Spleen (tissue), 7 donors: ENCODE measurements at regions not wholly inside any gene's neighbourhood (a gene's known extent, or its start where the extent isn't known, plus 50 kb on each side); places are given as distances from the start of the nearest gene placed in this dataset.

Experiments used
- POLR2AphosphoS5 ChIP-seq, 3 donors: sonication (generic); formaldehyde crosslinking; IDR thresholded peaks; one replicate each; pipeline ENCODE4 v1.5.1; 2017; ENCODE audit warnings: antibody characterized with exemption in 3 of 3
- TF ChIP-seq, protein P1 (sequence below), 11 experiments: fragments of 200-600 bp in 7 of 11; fragments of 450-650 bp in 4 of 11; sonication (generic) in 4 of 11; IDR thresholded peaks in 8 of 11; conservative IDR thresholded peaks in 3 of 11; 1 replicate in 7 of 11; 2 replicates in 4 of 11; pipeline versions ENCODE4 v1.4.0 to v1.8.0; 2016 to 2021; ENCODE audit warnings: antibody characterized with exemption in 11 of 11, inconsistent platforms in 4 of 11, mild to moderate bottlenecking in 1 of 11
- donor health status: DM: no; HTN: no; CAD: no; lungs with moderate emphysema.
- donor health status: DM: no; HTN: no; CAD: no.
- donor health status: DM: no; HTN: no; CAD: no.

DNA sequence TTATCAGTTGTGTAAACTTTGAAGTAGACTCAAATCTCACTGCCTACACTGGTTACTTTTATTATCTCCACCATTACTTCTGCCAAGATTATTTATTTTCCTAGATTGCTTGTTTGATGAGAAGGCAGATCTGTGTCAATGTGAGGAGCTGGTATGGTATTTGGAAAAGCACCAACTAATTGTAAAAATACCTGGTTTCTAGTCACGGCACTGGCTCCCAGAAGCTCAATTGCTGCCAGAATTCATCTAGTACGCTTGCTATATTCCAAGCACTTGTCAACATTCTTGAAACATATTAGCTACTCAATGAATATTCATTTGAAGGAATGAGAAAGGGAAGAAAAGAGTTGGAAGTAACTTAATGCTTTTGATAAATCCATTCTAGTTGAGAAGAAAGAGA lies 1376.8 kb upstream of the ADGRL3 start:
- TF ChIP-seq, protein P1, sequence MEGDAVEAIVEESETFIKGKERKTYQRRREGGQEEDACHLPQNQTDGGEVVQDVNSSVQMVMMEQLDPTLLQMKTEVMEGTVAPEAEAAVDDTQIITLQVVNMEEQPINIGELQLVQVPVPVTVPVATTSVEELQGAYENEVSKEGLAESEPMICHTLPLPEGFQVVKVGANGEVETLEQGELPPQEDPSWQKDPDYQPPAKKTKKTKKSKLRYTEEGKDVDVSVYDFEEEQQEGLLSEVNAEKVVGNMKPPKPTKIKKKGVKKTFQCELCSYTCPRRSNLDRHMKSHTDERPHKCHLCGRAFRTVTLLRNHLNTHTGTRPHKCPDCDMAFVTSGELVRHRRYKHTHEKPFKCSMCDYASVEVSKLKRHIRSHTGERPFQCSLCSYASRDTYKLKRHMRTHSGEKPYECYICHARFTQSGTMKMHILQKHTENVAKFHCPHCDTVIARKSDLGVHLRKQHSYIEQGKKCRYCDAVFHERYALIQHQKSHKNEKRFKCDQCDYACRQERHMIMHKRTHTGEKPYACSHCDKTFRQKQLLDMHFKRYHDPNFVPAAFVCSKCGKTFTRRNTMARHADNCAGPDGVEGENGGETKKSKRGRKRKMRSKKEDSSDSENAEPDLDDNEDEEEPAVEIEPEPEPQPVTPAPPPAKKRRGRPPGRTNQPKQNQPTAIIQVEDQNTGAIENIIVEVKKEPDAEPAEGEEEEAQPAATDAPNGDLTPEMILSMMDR (IDR thresholded peaks at IDR 0.05 in 8 of 11, conservative IDR thresholded peaks at IDR 0.05 in 3 of 11): no peak
- no peak for TF ChIP-seq POLR2AphosphoS5 (IDR thresholded peaks at IDR 0.05)
